Cardiac septum (tissue), 1 donor: ENCODE measurements at regions not wholly inside any gene's neighbourhood (a gene's known extent, or its start where the extent isn't known, plus 50 kb on each side); places are given as distances from the start of the nearest gene placed in this dataset.

Experiments used
- DNase-seq: peaks from one replicate; pipeline ENCODE4 v3.0.0-alpha.2; 2020; ENCODE audit warnings: low spot score
- intact Hi-C: fragments of 100-400 bp; cut with DNase I; formaldehyde crosslinking; loops from one replicate; pipeline ENCODE4 v1.14.0; 2022
- donor health status: DM: no; HTN: no; CAD: no.

DNA sequence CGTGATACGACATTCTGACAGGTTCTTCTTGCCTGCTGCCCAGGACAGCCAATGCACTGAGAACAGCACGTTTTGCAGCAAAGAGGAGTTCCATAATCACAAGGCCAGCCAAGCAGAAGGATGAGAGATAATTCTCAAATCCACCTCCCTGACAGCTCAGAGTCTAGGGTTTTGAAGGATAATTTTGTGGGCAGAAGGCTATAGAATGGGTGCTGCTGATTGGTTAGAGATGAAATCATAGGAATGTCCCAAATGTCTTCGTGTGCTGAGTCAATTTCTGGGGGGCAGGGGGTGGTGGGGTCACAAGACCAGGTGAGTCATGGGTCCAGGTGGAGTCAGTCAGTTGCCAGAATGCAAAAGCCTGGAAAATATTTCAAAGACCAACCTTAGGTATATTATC lies 175.5 kb upstream of the SLC30A5 start:
- DNase-seq = no peak

DNA sequence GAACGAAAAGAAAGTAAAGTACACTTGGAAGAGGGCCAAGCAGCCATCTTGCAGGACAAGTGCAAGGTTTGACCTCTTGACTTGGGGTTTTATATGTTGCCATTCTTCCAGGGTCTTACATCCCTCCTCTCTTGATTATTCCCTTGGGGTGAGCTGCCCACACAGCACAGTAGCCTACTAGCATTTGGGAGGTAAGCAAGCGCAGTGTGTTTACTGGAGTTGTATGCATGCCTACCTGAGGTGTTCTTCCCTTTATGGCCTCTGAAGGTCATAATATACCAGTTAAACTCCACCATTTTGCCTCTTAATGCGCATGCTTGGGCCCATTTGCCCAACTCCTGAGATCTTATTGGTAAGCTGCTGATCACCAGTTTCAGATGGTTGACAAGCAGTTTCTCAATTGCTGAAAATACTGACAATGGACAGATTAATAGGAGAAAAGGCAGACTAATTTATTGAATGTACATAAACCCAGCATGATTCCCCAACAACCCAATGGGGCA lies 173.8 kb upstream of the SLC30A5 start:
- no peak for DNase-seq
- intact Hi-C loops = no loop called here

More for the DNA sequence above, 175.5 kb upstream of the SLC30A5 start:
- intact Hi-C loops = no loop called here

DNA sequence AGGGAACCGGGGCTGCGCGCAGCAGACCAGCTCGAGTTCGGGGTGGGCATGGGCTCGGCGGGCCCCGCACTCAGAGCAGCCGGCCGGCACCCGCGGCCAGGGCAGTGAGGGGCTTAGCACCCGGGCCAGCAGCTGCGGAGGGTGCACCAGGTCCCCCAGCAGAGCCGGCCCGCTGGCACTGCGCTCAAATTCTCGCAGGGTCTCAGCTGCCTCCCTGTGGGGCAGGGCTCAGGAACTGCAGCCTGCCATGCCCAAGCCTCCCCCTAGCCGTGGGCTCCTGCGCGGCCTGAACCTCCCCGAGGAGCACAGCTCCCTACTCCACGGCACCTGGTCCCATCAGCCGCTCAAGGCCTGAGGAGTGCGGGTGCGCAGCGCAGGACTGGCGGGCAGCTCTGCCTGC lies 172.9 kb upstream of the SLC30A5 start:
- no peak for DNase-seq
- intact Hi-C loops = no loop called here

DNA sequence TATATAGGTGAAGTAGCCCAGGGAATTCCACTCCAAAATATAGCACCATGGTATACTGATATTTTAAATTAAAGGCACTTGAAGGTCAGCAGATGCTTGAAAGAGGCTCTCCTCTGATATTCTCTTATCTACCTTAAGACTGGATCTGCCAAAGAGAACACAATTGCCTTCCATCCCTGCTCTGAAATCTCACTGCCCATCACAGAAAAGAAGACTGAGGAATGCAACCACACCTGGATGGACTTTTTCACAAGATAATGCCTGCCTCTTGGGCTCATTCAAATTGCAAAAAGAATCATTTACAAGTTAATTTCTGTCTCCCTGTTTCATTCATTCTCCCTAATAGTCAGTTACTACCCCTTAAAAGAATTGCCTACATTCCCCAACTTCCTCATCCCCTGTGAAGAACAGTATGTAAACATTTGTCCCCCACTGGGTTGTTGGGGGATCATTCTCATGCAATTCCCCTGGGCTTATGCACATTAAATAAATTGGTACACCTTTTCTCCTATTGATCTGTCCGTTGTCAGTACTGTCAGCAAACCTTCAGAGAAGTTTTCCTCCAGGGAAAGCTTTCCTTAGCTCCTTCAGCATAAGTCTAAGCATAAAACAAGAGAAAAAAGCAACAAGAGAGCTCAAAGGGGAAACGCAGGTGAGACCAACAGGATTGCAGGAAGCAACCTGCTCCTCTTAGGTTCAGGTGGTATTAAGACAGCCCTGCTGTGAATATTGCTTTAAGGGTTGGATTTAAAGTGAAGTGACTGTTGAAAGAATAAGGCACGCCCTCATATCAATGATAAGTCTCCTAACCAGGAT lies 171.4 kb upstream of the SLC30A5 start:
- intact Hi-C loops = no loop called here

DNA sequence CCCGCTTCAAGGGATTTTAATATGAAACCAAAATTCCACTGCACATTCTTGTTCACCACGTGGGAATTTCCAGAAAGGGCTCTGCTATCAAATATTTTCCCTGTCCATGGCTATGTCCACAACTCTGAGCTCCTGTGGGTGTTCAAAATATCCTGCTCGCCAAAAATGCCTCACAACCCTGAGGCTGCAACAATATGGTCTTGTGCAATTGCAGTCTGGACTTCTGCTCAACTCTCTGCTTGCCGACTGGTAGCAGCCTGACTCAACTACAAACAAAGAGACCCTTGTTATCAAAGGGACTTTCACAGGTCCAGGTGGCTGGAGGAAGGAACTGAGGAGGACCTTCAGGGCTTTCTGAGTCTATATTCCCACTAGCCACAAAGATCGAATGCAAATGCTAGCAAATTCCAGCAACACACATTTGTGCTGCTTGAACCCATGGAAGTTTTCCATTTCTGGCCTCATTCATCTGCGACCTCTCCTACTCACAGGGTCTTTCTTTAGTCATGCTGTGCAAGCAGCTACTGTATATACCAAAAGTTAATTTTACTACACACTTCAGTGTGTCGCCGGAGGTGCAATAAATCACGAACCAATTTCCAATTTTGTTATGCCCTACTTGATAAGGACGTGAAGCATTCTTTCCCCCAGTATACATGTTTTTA lies 169.2 kb upstream of the SLC30A5 start:
- no peak for DNase-seq
- intact Hi-C loops = no loop called here

More for the DNA sequence above, 171.4 kb upstream of the SLC30A5 start:
- DNase-seq = no peak

DNA sequence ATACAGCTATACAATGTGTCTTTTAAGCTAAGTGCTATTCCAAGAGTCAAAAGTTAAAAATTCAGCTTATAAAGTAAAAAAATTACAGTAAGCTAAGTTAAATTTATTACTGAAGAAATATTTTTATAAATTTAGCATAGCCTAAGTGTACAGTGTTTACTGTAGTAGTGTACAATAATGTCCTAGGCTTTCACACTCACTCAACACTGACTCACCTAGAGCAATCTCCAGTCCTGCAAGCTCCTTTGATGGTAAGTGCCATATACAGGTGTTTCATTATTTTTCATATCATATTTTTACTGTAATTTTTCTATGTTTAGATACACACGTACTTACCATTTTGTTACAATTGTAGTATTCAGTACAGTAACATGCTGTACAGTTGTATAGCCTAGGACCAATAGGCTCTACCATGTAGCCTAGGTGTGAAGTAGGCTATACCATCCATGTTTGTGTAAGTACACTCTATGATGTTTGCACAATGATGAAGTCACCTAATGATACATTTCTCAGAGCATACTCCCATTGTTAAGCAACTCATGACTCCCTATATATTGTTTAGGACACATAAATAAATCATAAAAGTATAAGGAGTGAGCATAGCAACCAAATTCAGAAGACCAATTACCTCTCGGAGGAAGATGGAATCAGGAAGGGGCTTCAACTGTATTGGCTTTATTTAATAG lies 165.1 kb upstream of the SLC30A5 start:
- DNase-seq = no peak
- intact Hi-C loops = no loop called here

DNA sequence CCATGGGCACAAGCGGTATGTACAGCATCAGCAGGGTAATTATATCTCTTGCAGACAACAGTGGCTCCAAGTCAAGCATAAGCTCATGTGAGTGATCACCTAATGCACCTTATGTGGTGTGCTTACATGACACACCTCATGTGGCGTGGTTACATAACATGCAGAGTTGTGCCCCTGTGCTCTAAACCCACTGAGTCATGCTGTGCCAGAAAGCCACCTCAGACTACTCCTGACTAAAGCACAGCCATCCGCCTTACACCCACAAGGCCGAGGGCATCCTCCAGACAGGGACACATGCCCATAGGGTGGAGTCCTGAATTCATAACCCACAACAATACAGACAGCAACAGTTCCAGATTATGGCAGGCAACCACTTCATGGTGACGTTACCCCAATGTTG lies 163.7 kb upstream of the SLC30A5 start:
- no peak for DNase-seq
- intact Hi-C loops = no loop called here

DNA sequence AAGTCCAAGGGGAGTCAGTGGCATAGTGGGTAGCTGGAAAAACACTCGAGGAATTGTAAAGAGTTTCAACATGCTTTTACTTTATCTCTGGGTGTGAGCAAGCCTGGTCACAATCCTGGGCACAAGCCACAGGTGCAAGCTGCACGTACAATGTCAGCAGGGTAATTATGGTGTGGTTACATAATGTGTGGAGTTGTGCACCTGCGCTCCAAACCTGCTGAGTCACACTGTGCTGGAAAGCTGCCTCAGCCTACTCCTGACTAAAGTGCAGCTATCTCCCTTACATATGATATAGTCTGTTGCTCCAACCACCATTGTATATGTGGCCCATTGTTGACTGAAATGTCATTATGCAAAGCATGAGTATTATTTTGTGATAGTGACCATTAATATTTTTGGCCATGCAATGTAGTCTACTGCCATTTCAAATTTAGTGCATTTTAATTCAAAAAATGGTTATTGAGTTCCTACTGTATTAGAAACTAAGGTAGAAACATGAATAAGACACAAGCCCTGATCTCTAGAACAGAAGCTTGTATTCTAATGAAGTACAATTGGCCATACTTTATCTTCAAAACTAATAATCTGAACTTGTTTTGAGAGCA lies 160.9 kb upstream of the SLC30A5 start:
- DNase-seq = no peak
- intact Hi-C loops = no loop called here

DNA sequence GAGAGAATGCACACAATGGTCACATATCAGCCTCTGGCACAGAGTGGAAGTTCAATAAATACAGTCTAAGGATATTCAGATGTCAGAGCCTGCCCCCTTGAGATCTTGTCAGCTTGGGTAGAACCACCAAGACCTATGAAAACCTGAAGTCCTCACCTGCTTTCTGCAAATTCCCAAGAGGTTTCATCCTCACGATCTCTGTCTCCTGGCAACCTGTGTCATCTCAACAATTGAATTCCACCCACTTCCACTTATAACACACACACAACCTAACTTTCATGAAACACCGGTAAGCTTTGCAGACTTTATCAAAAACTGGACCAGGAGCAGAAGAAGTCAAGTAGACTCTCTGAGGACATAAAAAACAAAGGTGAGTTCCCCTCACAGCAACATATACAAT lies 151.6 kb upstream of the SLC30A5 start:
- intact Hi-C loops = no loop called here
- DNase-seq = no peak

DNA sequence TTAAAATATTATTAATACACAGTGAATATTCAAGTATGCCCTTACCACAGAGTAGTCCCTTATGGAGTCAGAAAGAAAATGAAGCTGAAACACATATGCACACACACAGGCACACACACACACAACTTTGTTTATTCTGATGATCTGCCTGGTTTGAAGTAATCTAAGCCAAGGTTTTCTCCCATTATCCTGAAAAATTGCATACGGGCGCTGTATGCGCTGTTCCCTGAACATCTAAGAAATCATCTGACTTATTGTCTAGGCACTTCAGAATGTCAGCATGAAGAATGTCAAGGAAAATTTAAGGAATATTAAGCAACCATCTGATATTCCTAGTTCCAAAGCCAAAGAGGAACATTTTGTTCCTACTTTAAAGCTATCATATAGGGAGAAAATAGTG lies 147.1 kb upstream of the SLC30A5 start:
- no peak for DNase-seq
- intact Hi-C loops = no loop called here

DNA sequence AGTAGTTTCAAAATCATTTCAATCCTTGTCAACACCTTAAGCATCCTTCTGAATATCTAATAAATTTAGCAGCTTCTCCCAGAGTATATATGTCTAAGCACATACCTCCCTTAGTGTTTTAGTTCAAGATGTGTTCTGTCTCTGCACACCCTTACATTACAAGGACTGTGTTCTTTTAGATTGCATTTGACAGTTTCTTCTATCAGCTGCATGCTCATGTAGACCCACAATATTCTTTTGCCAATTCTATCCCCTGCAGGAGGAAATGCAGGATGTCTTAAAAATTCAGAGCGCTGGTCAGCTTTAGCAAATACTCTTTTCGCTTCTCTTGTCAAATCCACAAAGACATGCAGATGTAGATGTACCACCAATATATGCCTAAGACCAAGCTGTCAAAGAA lies 145.8 kb upstream of the SLC30A5 start:
- intact Hi-C loops = no loop called here
- DNase-seq = no peak

DNA sequence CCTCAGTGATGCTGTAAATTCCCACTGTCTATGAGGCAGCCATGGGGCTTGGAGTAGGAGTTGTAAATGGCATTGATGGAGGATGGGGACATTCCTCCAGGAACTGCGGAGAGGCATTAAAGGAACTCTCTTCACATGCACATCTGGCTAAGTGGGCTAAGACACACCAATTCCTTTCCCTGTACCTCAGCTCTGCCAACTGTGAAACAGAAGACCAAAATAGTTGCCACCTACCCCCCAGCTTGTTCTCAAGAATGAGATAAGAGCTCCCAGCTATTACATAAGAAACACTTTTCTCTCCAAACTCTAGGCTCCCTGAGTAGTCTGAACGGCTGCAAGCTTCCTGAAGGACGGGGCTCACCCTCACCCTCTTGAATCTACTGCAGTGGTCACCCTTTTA lies 144.6 kb upstream of the SLC30A5 start:
- intact Hi-C loops = no loop called here
- no peak for DNase-seq

DNA sequence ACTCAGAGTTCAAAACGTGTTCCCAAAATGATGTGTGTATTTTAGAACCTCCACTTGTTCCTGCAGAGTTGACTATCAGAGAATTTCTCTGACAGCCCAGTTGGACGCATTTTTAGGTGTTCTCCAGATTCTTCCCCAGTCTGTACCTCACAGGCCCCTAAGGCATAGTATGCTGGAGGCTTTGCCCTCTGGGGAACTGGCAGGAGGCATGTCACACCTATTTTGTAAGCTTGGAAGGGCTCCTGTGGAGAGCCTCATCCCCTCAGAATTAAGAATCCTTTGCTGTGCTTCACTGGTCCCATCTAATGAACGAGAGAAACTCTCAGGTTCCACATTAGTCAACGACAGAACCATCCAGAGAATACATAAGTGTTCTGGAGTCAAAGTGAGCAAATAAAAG lies 144.1 kb upstream of the SLC30A5 start:
- DNase-seq = no peak
- intact Hi-C loops = no loop called here

DNA sequence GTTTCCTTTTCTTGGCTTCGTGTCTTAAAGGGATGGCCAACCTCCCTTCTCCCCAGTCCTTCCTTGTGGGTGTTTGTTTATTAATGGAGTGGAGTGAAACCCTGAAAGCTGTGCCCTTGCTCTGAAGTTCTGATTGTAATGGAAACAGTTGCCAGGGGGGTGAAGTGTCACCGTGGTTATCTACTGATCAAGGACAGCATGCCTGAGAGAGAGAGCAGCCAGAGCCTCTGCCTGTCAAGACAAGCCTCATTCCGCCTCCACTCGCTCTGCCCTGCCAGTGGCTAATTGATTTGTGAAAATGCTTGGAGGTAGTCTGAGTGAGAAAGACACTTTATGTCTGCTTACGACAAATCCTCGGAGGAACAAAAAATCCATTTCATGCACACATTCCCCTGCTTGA lies 143.7 kb upstream of the SLC30A5 start:
- DNase-seq = no peak
- intact Hi-C loops = no loop called here

DNA sequence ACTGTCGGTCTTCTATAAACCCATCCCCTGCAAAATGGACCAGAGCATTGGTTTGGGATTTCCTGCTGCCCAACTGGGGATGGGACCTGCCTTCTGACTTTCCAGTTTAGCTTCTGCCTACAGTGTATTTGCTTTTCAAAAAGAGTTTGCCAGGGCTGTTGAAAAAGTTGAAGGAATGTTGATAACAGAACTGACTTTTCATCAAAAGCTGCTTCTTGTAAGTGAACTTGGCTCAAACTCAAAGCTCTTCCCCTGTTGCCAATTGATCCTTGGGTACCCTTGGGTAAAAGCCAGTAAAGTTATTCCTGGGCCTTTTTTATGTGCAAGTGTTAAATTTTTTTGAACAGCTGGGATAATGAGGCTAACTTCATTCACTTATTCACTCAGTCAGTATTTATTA lies 142.9 kb upstream of the SLC30A5 start:
- intact Hi-C loops = no loop called here

DNA sequence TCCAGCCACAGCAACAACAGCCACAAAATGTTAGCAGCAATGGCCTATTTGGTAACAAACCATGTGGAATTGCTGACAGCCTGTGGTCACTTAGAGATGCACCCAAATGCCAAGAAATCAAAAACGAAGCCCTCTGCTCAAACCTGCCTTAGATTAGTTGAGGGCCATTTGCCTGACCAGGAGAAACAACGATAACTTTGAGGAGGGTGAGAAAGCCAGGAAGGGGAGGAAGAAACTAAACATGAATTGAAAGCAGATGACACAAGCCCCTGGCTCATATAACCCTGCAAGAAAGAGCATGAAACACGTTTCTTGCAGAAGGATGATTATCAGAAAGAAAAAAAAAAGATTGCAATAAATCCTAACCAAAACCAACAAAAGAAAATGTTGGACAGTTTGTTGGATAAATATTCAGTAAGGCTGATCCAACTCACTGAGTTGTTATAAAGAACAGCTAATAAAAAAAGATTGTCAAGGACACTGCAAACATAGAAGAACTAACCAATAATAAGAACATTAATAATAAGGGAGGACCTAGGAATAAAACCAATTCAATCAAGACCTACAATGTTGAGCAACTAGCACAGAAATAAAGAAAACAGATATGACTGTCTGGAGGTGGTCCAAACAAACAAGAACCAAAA lies 140.5 kb upstream of the SLC30A5 start:
- no peak for DNase-seq
- intact Hi-C loops = no loop called here

More for the DNA sequence above, 142.9 kb upstream of the SLC30A5 start:
- DNase-seq = no peak

DNA sequence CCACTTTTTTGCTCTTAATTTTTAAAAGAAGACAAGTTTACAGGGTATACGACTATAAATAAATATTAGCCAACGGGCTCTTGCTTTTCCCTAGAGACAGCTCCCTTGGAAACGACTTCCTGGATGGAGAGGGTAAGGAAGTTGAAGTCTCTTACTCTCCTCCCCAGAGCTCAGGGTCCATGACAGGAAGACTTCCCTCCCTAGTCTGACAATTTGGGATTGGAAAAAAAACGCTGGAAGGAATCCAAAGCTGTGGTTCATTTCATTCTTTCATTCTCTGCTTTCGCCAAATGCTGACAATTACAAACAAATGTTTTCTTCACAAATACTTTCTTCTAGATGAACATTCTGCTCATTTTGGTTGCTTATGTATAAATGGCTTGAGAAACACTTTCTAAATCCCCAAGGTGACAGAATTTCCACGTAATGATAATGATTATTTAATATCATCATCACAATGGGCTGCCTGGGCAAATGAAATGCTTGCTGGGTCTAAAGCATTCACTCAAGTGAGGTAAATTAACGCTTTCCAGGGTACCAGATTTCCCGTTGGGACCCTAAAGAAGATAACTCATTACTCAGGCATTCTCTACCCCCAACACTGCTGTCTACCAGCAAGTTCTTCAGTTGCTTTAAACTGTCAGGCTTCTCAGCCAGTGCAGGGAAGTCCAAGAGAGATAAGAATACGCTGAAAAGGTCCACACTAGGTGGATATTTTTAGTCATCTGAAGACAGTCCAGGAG lies 139.8 kb upstream of the SLC30A5 start:
- no peak for DNase-seq
- intact Hi-C loops = no loop called here

DNA sequence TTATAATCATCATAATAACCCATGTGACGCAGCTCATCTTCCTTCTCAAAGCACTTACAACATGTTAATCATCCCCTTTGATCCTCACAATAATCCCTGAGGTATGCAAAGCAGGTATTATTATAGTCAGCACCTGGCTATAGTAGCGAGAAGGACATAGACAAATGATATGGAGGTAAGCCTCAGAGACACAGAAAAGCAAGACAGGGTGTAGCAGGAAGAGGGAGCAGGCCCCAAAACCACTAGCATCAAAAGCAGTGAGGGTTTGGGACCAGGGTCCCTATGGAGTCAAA lies 139.2 kb upstream of the SLC30A5 start:
- intact Hi-C loops = no loop called here
- no peak for DNase-seq

DNA sequence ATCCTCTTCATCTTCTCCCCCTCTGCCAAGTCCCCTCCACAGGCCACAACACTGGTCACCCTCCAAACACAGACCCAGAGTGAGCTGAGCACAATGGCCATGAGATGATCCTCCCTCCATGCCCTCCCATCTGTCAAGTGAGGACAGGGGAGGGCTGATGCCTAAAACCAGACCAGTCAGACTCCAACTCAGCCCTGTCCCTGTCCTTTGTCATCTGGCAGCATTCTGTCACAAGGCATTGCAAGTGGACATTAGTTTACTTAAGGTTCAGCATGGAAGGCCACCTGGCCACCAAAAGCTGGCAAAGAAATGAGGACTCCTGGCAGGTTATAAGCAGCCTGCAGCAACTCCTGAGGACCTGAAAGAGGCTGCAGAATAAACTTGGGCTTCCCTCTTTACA lies 136.2 kb upstream of the SLC30A5 start:
- no peak for DNase-seq
- intact Hi-C loops = no loop called here
